Eye (tissue), 1 donor: ENCODE measurements at regions not wholly inside any gene's neighbourhood (a gene's known extent, or its start where the extent isn't known, plus 50 kb on each side); places are given as distances from the start of the nearest gene placed in this dataset.
A peak's percentile ranks its signal among the peaks of the same experiment; 100 is the strongest.

Experiments
- DNase-seq: peaks from one replicate; pipeline ENCODE4 v3.0.0-alpha.2; 2015

DNA sequence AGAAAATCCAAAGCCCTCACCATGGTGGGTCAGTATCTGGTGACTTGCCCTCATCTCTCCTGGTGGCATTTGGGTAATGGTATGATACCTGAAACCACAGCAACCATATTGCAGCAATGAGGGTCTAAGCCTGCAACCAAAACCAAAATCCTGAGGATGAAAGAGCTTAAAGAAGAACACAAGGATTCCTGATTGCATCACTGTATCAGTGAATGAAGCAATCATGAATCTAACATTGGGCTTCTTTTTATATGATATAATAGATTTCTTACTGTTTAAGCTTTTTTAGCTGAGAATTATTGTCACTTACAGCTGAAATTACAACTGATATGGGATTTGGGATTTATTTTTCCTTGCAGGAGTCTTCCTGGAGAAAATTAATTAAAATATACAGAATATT is 269.9 kb downstream of the MEF2C start:
- no peak for DNase-seq

GRCh38 chr5:88610586-88610985 is 272.4 kb downstream of the MEF2C start:
- DNase-seq: no peak

DNA sequence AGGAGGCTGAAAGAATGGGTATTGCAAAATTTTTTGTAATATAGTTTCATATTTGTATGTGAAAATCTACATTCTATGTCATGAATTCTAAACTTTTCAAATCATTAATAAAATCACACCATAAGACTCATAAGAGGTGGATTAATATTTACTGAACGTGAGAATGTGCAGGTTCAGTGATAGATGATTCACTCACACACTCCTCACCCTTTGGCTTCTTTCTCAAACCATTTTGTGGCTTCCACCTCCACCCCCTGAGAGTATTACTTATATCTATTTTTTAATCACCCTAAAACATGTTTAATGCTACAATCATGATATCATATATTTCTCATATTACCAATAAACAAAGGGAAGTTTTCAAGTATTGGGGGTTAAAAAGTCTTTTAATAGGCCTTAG is 275.5 kb downstream of the MEF2C start:
- DNase-seq: no peak

DNA sequence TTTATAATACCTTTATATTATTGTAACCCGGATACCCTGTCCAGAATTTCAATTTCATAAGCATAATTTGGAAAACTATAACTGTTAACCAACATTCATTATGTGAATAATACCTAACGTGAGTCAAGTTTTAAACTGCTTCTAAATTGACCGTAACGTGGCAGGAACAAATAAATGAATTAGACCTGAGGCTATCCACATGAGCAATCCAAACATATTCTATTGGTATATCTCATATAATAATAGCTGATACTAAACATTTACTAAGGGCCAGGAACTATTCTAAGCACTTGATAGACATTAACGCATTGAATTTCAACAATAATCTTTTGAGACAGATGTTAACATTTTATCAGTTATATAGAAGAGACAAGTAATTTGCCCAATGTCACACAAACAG is 276.4 kb downstream of the MEF2C start:
- DNase-seq: no peak

- DNase-seq: no peak
These were observed 276.8 kb downstream of the MEF2C start for GRCh38 chr5:88606173-88606572.

DNA sequence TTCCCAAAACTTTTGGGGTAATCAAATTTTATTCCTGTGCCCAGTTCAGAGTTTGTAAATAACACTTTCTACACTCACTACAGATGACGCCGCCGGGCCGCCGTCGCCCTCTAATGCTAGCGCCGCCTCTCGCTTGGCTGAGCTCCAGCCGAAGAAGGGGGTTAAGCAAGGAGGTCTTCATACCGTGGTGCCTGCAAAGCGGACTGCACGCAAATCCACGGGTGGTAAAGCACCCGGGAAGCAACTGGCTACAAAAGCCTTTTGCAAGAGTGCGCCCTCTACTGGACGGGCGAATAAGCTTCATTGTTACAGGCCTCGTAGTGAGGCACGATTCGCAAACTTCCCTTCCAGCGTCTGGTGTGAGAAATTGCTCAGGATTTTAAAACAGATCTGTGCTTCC is 280.4 kb downstream of the MEF2C start:
- no peak for DNase-seq

DNA sequence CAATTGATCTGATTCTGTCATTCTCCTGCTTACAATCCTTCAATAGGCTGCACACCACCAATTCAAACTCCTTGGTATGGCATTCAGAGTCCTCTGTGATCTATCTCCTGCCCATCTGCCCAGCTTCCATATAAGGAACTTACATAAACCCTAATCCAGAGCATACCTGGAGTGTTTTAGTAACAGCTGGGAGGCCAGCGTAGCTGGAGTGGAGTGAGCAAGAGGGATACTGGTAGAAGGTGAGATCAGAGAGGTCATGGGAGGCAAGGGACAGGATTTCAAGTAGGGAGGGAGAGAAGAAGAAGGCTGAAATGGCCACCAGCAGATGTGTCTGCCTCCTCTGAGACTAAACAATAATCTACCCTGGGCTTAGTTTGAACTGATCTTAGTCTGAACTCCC is 288.5 kb downstream of the MEF2C start:
- no peak for DNase-seq

DNA sequence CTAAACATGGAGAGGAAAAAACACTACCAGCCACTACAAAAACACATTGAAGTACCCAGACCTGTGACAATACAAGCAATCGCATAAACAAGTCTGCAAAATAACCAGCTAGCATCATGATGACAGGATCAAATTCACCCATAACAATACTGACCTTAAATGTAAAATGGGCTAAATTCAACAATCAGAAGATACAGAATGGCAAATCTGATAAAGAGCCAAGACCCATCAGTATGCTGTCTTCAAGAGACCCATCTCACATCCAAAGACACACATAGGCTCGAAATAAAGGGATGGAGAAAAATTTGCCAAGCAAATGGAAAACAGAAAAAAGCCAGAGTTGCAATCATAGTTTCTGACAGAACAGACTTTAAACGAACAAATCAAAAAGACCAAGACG is 294.4 kb downstream of the MEF2C start:
- no peak for DNase-seq

DNA sequence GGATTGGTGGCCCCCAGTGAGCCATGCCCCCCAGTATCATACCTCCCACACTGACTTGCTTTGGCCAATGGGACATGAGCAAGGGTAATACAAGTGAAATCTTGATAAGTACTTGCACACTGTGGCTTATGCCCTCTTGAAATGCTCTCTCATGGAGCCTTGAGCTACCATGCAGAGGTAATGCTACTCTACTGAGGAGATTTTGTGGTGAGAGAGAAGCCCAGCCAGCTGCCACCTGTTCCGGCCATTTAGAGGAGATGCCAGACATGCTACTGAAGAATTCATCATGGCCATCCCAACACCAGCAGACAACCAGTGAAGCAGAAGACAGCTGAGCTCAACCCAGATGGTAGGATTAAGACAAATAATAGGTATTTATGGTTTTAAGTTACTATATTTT is 299.5 kb downstream of the MEF2C start:
- no peak for DNase-seq

DNA sequence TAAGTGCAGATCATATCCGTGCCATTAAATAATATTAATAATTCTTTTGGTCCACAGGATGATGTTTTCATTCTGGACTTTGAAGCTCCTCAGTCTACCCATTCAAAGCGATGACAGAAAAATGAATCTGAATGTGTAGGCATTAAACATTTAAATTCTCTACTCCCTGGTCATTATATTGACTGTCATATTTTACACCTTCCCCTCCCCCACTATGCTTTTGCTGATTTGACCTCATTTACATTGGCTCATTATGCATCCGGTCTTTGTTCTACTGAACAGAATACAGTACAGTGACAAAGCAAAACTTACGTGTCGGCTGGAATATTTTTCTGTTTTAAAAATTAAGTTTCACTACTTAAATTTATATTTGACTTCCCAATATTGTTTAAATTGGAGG is 289.7 kb upstream of the TMEM161B start:
- no peak for DNase-seq

DNA sequence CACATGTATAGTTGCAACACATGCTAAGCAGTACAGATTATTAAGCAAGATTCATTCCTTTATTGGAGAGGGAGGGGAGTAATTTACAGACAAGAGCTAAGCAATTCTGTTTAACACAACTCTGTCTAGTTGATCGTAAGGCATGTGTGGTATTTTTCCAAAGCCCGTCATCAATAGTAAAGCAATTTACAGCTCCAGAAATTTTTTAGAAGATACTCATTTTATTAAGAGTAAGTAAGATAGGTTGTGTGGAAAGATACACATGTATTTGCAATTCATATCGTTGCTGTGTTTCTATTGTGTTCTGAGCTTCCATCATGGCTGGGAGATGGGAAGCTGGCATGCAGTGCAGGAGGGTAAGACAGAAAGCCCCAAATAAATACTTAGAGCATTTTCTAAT is 289.2 kb upstream of the TMEM161B start:
- DNase-seq: no peak

GRCh38 chr5:88557131-88557530 is 288.5 kb upstream of the TMEM161B start:
- no peak for DNase-seq

DNA sequence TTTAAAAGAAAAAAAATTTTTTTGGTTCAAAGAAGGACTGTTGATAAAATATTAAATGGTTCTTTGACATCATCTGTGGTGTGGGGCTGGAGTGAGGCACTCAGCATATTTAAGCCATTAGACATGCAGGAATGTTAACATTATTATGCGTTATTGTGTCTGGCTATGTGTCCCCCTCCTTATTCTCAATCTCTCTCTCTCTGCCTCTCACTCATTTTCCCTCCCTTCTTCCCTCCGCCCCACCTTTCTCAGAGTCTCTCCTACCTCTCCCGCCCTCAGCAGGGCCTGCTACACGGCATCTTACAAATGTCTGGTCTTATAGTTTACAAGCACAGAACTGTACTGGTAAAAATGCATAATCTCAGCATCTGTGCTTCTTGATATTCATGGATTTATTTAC is 287.8 kb upstream of the TMEM161B start:
- DNase-seq: peak; percentile 69

- peak; percentile 90 for DNase-seq
These were observed 287.0 kb upstream of the TMEM161B start for GRCh38 chr5:88555674-88556073.

DNA sequence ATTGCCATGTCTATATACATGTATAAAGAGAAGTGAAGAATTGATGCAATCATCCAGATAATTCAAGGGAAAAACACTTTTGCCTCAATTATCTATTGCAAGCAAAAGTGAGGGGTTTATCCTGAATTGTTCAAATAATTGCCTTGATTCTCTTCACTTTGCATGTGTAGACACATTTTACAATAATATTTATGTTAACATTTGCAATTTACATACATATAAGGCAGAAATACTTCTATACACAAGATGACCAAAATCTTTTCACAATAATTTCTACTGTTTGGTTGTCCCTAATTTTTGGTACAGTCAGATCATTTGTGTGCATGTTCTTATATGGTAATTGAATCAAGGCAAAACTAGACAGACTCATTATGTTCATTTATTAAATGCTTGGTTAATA is 285.3 kb upstream of the TMEM161B start:
- no peak for DNase-seq

- DNase-seq: no peak
These were observed 284.7 kb upstream of the TMEM161B start for GRCh38 chr5:88553136-88553875.

DNA sequence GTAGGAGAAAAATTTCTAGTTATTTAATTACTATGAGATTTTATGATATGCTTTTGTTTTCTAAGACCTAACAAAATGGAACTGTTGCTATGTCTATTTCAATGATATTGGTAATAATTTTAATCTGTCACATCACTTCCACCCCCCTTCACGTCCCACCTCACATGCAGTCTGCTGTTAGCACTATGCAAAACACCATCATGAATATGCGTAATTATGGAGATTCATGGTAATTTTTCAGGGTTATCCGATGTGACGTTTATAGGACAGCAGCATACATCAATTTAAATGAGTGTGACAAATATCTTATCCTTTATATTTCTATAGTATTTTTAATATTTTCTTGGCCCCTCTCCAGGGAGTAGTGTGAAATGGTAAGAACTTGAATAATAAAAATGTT is 283.8 kb upstream of the TMEM161B start:
- peak; percentile 24 for DNase-seq

GRCh38 chr5:88551724-88552345 is 283.2 kb upstream of the TMEM161B start:
- peak; percentile 93 for DNase-seq

DNA sequence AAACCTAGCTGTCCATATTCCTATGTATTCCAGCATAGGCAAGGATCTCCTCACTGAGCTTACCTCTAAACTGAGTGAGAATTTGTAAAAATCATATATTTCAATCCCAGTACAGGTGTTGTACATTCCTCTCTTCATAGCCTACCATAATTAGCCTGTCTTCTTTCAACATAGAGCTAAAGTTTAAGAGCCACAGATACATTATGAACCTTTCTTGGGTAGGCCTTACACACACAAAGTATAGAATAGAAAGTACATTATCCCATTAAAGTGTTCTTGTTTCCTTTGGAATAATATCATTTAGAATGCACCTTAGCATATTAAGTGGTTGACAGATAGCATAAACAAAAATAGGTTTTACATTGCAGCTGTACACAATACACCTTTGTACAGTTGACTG is 282.1 kb upstream of the TMEM161B start:
- no peak for DNase-seq

GRCh38 chr5:88548136-88548805 is 279.6 kb upstream of the TMEM161B start:
- DNase-seq: no peak

- DNase-seq: no peak
These were observed 276.7 kb upstream of the TMEM161B start for GRCh38 chr5:88545338-88545737.

- DNase-seq: peak; percentile 78
These were observed 276.0 kb upstream of the TMEM161B start for GRCh38 chr5:88544671-88545070.

- peak; percentile 72 for DNase-seq
These were observed 275.5 kb upstream of the TMEM161B start for GRCh38 chr5:88544136-88544645.

- no peak for DNase-seq
These were observed 274.1 kb upstream of the TMEM161B start for GRCh38 chr5:88542786-88543185.
